NCI-H524 (cell line): ENCODE measurements at regions not wholly inside any gene's neighbourhood (a gene's known extent, or its start where the extent isn't known, plus 50 kb on each side); places are given as distances from the start of the nearest gene placed in this dataset.

Experiments used
- DNase-seq, 2 experiments: peaks; one replicate each; lab custom pipeline; 2025; lab: John Stamatoyannopoulos, UW

- DNase-seq = no peak
Measured at GRCh38 chr12:22740656-22741355, 115.8 kb downstream of the ETNK1 start.

- DNase-seq = no peak
Measured at GRCh38 chr12:22743700-22744099, 118.7 kb downstream of the ETNK1 start.

GRCh38 chr12:22744197-22744596, 119.2 kb downstream of the ETNK1 start:
- no peak for DNase-seq

GRCh38 chr12:22746720-22747119, 121.7 kb downstream of the ETNK1 start:
- no peak for DNase-seq

GRCh38 chr12:22755629-22756028, 130.7 kb downstream of the ETNK1 start:
- DNase-seq = no peak

- DNase-seq = no peak
Measured at GRCh38 chr12:22759769-22760674, 135.1 kb downstream of the ETNK1 start.

- DNase-seq = no peak
Measured at GRCh38 chr12:22765421-22766130, 140.6 kb downstream of the ETNK1 start.

- DNase-seq = no peak
Measured at GRCh38 chr12:22766911-22767420, 142.0 kb downstream of the ETNK1 start.

- DNase-seq = peak in 1 of 2 experiments; percentile 21
Measured at GRCh38 chr12:22781339-22781738, 156.4 kb downstream of the ETNK1 start.

- DNase-seq = no peak
Measured at GRCh38 chr12:22787557-22787956, 162.6 kb downstream of the ETNK1 start.

GRCh38 chr12:22788913-22789312, 163.9 kb downstream of the ETNK1 start:
- no peak for DNase-seq

GRCh38 chr12:22792138-22792537, 167.2 kb downstream of the ETNK1 start:
- DNase-seq = no peak

GRCh38 chr12:22794017-22794416, 169.0 kb downstream of the ETNK1 start:
- no peak for DNase-seq

GRCh38 chr12:22796941-22797630, 172.1 kb downstream of the ETNK1 start:
- no peak for DNase-seq

GRCh38 chr12:22797701-22798100, 172.7 kb downstream of the ETNK1 start:
- DNase-seq = peak; percentile 6 to 71

- no peak for DNase-seq
Measured at GRCh38 chr12:22798116-22798515, 173.1 kb downstream of the ETNK1 start.

- no peak for DNase-seq
Measured at GRCh38 chr12:22799503-22799902, 174.5 kb downstream of the ETNK1 start.

- no peak for DNase-seq
Measured at GRCh38 chr12:22800332-22800731, 175.4 kb downstream of the ETNK1 start.

GRCh38 chr12:22802883-22803630, 178.1 kb downstream of the ETNK1 start:
- DNase-seq = no peak

GRCh38 chr12:22803725-22804124, 178.8 kb downstream of the ETNK1 start:
- peak in 1 of 2 experiments; percentile 25 for DNase-seq

GRCh38 chr12:22808860-22809259, 183.9 kb downstream of the ETNK1 start:
- DNase-seq = no peak
